Liver (tissue), 8 donors: ENCODE measurements at regions not wholly inside any gene's neighbourhood (a gene's known extent, or its start where the extent isn't known, plus 50 kb on each side); places are given as distances from the start of the nearest gene placed in this dataset.

Source experiments
- DNase-seq: peaks from one replicate; pipeline ENCODE4 v3.0.0-alpha.2; 2017; ENCODE audit warnings: low spot score
- H3K27ac ChIP-seq, 2 donors: one replicate each; pipeline ENCODE4 v1.7.0; 2013; ENCODE audit warnings: inconsistent platforms in 2 of 2, low read length in 2 of 2, control low read depth in 1 of 2, low read depth in 1 of 2, mild to moderate bottlenecking in 1 of 2
- H3K27me3 ChIP-seq, 4 donors: one replicate each; pipeline versions ENCODE4 v1.6.1 to v1.7.0; 2013; ENCODE audit warnings: low read length in 3 of 4, inconsistent platforms in 1 of 4, mild to moderate bottlenecking in 1 of 4, moderate library complexity in 1 of 4; ENCODE audit not compliant: control insufficient read depth in 4 of 4, insufficient read depth in 4 of 4
- H3K36me3 ChIP-seq, 4 donors: one replicate each; pipeline versions ENCODE4 v1.6.1 to v1.7.0; 2013; ENCODE audit warnings: low read length in 3 of 4, mild to moderate bottlenecking in 3 of 4, low read depth in 1 of 4, moderate library complexity in 1 of 4; ENCODE audit not compliant: control insufficient read depth in 4 of 4, insufficient read depth in 3 of 4
- H3K4me1 ChIP-seq, 4 donors: one replicate each; pipeline versions ENCODE4 v1.6.1 to v1.7.0; 2013; ENCODE audit warnings: low read length in 3 of 4, mild to moderate bottlenecking in 3 of 4, moderate library complexity in 1 of 4; ENCODE audit not compliant: control insufficient read depth in 4 of 4, insufficient read depth in 4 of 4
- H3K4me3 ChIP-seq, 3 donors: one replicate each; pipeline versions ENCODE4 v1.6.1 to v1.7.0; 2013; ENCODE audit warnings: low read length in 3 of 3, control low read depth in 1 of 3, low read depth in 1 of 3, mild to moderate bottlenecking in 1 of 3
- H3K9ac ChIP-seq, 2 donors: one replicate each; pipeline ENCODE4 v1.7.0; 2013; ENCODE audit warnings: low read length in 2 of 2, mild to moderate bottlenecking in 2 of 2, moderate library complexity in 2 of 2, control low read depth in 1 of 2, low read depth in 1 of 2
- H3K9me3 ChIP-seq, 4 donors: one replicate each; pipeline versions ENCODE4 v1.6.1 to v1.7.0; 2013; ENCODE audit warnings: low read length in 3 of 4; ENCODE audit not compliant: control insufficient read depth in 4 of 4
- ATF3 ChIP-seq: IDR thresholded peaks from 2 replicates; pipeline ENCODE4 v1.6.1; 2016; ENCODE audit warnings: antibody characterized with exemption
- EGR1 ChIP-seq, 2 donors: IDR thresholded peaks; 2 replicates each; pipeline ENCODE4 v1.6.1; 2016 to 2018; ENCODE audit warnings: antibody characterized with exemption in 2 of 2, low read depth in 2 of 2
- FOXA1 ChIP-seq: IDR thresholded peaks from 2 replicates; pipeline ENCODE4 v1.6.1; 2016; ENCODE audit warnings: antibody characterized with exemption
- FOXA2 ChIP-seq: IDR thresholded peaks from 2 replicates; pipeline ENCODE4 v1.6.1; 2016; ENCODE audit warnings: antibody characterized with exemption
- GABPA ChIP-seq, 2 donors: IDR thresholded peaks in 1 of 2; conservative IDR thresholded peaks in 1 of 2; 2 replicates each; pipeline ENCODE4 v1.6.1; 2016; ENCODE audit warnings: antibody characterized with exemption in 2 of 2, mild to moderate bottlenecking in 1 of 2, moderate library complexity in 1 of 2
- HNF4A ChIP-seq, 2 donors: conservative IDR thresholded peaks; 2 replicates each; pipeline ENCODE4 v1.6.1; 2016; ENCODE audit warnings: antibody characterized with exemption in 2 of 2, mild to moderate bottlenecking in 2 of 2
- HNF4G ChIP-seq: IDR thresholded peaks from 2 replicates; pipeline ENCODE4 v1.6.1; 2016; ENCODE audit warnings: antibody characterized with exemption
- JUND ChIP-seq, 2 donors: IDR thresholded peaks; 2 replicates each; pipeline ENCODE4 v1.6.1; 2016; ENCODE audit warnings: antibody characterized with exemption in 2 of 2
- NR2F2 ChIP-seq: IDR thresholded peaks from 2 replicates; pipeline ENCODE4 v1.6.1; 2016; ENCODE audit warnings: antibody characterized with exemption
- RAD21 ChIP-seq, 2 donors: IDR thresholded peaks; 2 replicates each; pipeline ENCODE4 v1.6.1; 2016; ENCODE audit warnings: antibody characterized with exemption in 2 of 2, mild to moderate bottlenecking in 2 of 2
- REST ChIP-seq: IDR thresholded peaks from 2 replicates; pipeline ENCODE4 v1.6.1; 2016; ENCODE audit warnings: antibody characterized with exemption, mild to moderate bottlenecking
- RXRA ChIP-seq, 2 donors: IDR thresholded peaks; 2 replicates each; pipeline ENCODE4 v1.6.1; 2017 to 2018; ENCODE audit warnings: antibody characterized with exemption in 2 of 2, mild to moderate bottlenecking in 1 of 2
- SP1 ChIP-seq: IDR thresholded peaks from 2 replicates; pipeline ENCODE4 v1.6.1; 2018; ENCODE audit warnings: antibody characterized with exemption, mild to moderate bottlenecking
- TAF1 ChIP-seq: conservative IDR thresholded peaks from 2 replicates; pipeline ENCODE4 v1.6.1; 2016; ENCODE audit warnings: antibody characterized with exemption, mild to moderate bottlenecking
- YY1 ChIP-seq: IDR thresholded peaks from 2 replicates; pipeline ENCODE4 v1.6.1; 2016; ENCODE audit warnings: antibody characterized with exemption, mild to moderate bottlenecking
- WGBS: extraction: QIAGEN DNeasy Blood & Tissue Kit; methylation state at CpG from one replicate; pipeline ENCODE4 v1.1.7; 2013; 5-methylcytosine and 5-hydroxymethylcytosine counted together
- TF ChIP-seq, protein P1 (sequence below): fragments of 150-350 bp; IDR thresholded peaks from 2 replicates; pipeline ENCODE4 v1.5.1; 2017; ENCODE audit warnings: improper control_type of control experiment, low read depth, low read length; ENCODE audit not compliant: missing input control
- TF ChIP-seq, protein P2 (sequence below): IDR thresholded peaks from 2 replicates; pipeline ENCODE4 v1.6.1; 2016; ENCODE audit warnings: antibody characterized with exemption
- TF ChIP-seq, protein P3 (sequence below): IDR thresholded peaks from 2 replicates; pipeline ENCODE4 v1.6.1; 2016; ENCODE audit warnings: antibody characterized with exemption
- donor health status: healthy.
- donor health status: healthy.
- donor health status: healthy.
- donor health status: healthy.
- donor health status: healthy.

DNA sequence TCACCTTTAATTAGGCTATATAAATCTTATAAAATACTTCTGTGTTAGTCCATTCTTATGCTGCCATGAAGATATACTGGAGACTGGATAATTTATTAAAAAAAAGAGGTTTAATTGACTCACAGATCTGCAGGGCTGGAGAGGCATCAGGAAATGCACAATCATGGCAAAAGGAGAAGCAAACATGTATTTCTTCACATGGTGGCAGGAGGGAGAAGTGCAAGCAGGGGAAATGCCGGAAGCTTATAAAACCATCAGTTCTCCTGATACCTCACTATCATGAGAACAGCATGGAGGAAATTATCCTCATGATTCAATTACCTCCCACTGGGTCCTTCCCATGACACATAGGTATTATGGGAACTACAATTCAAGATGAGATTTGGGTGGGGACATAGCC is 504.4 kb downstream of the RIT2 start:
- no peaks in the 10 kb centered on the region for H3K9me3 ChIP-seq
- no peak overlapping the region for H3K27ac ChIP-seq
- no peak overlapping the region for H3K4me3 ChIP-seq
- no peaks in the 10 kb centered on the region for H3K4me1 ChIP-seq
- 93% methylated on average over 1 of the region's 1 CpG for WGBS
- H3K36me3 ChIP-seq = no peaks in the 10 kb centered on the region
- H3K9ac ChIP-seq = no peak overlapping the region
- no peak for DNase-seq
- TF ChIP-seq, protein P1, sequence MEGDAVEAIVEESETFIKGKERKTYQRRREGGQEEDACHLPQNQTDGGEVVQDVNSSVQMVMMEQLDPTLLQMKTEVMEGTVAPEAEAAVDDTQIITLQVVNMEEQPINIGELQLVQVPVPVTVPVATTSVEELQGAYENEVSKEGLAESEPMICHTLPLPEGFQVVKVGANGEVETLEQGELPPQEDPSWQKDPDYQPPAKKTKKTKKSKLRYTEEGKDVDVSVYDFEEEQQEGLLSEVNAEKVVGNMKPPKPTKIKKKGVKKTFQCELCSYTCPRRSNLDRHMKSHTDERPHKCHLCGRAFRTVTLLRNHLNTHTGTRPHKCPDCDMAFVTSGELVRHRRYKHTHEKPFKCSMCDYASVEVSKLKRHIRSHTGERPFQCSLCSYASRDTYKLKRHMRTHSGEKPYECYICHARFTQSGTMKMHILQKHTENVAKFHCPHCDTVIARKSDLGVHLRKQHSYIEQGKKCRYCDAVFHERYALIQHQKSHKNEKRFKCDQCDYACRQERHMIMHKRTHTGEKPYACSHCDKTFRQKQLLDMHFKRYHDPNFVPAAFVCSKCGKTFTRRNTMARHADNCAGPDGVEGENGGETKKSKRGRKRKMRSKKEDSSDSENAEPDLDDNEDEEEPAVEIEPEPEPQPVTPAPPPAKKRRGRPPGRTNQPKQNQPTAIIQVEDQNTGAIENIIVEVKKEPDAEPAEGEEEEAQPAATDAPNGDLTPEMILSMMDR = no peak
- TF ChIP-seq RXRA (IDR thresholded peaks at IDR 0.05) (no peak), FOXA2 (no peak), JUND (IDR thresholded peaks at IDR 0.05) (no peak), NR2F2 (no peak), EGR1 (IDR thresholded peaks at IDR 0.05; ENCODE audit: low read depth in 2 of 2) (no peak), HNF4G (no peak), FOXA1 (no peak), REST (no peak), RAD21 (IDR thresholded peaks at IDR 0.05) (no peak), TAF1 (no peak), SP1 (no peak), YY1 (no peak), GABPA (IDR thresholded peaks at IDR 0.05 in 1 of 2, conservative IDR thresholded peaks at IDR 0.05 in 1 of 2) (no peak), HNF4A (conservative IDR thresholded peaks at IDR 0.05) (no peak), ATF3 (no peak)
- TF ChIP-seq, protein P2, sequence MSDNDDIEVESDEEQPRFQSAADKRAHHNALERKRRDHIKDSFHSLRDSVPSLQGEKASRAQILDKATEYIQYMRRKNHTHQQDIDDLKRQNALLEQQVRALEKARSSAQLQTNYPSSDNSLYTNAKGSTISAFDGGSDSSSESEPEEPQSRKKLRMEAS = no peak
- TF ChIP-seq, protein P3, sequence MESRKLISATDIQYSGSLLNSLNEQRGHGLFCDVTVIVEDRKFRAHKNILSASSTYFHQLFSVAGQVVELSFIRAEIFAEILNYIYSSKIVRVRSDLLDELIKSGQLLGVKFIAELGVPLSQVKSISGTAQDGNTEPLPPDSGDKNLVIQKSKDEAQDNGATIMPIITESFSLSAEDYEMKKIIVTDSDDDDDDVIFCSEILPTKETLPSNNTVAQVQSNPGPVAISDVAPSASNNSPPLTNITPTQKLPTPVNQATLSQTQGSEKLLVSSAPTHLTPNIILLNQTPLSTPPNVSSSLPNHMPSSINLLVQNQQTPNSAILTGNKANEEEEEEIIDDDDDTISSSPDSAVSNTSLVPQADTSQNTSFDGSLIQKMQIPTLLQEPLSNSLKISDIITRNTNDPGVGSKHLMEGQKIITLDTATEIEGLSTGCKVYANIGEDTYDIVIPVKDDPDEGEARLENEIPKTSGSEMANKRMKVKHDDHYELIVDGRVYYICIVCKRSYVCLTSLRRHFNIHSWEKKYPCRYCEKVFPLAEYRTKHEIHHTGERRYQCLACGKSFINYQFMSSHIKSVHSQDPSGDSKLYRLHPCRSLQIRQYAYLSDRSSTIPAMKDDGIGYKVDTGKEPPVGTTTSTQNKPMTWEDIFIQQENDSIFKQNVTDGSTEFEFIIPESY = no peak
- no peaks in the 10 kb centered on the region for H3K27me3 ChIP-seq
